Neural cell (in vitro differentiated cells): ENCODE measurements at regions not wholly inside any gene's neighbourhood (a gene's known extent, or its start where the extent isn't known, plus 50 kb on each side); places are given as distances from the start of the nearest gene placed in this dataset.

ENCODE experiments used
- EP300 ChIP-seq: fragments of 450-650 bp; conservative IDR thresholded peaks from 2 replicates; pipeline ENCODE4 v1.6.1; 2014; ENCODE audit warnings: antibody characterized with exemption, mild to moderate bottlenecking, moderate library complexity; ENCODE audit not compliant: poor library complexity, severe bottlenecking
- EZH2 ChIP-seq: fragments of 200-600, 300-800 bp; shearing (Covaris generic), sonication (generic); IDR thresholded peaks from 2 replicates; pipeline ENCODE4 v1.6.1; 2014; ENCODE audit warnings: antibody characterized with exemption, low read length, borderline replicate concordance, mild to moderate bottlenecking; ENCODE audit not compliant: insufficient read depth, poor library complexity, severe bottlenecking
- MXI1 ChIP-seq: fragments of 450-650 bp; conservative IDR thresholded peaks from 2 replicates; pipeline ENCODE4 v1.6.1; 2014; ENCODE audit warnings: antibody characterized with exemption, mild to moderate bottlenecking; ENCODE audit not compliant: poor library complexity, severe bottlenecking
- POLR2AphosphoS5 ChIP-seq: IDR thresholded peaks from 2 replicates; pipeline ENCODE4 v1.6.1; 2012
- RAD21 ChIP-seq: fragments of 450-650 bp; conservative IDR thresholded peaks from 2 replicates; pipeline ENCODE4 v1.6.1; 2014; ENCODE audit warnings: antibody characterized with exemption, mild to moderate bottlenecking, moderate library complexity
- TAF1 ChIP-seq: IDR thresholded peaks from 2 replicates; pipeline ENCODE4 v1.6.1; 2012; ENCODE audit warnings: low read depth
- TF ChIP-seq, protein P1 (sequence below): fragments of 450-650 bp; IDR thresholded peaks from 2 replicates; pipeline ENCODE4 v1.5.1; 2014; ENCODE audit warnings: antibody characterized with exemption, mild to moderate bottlenecking, moderate library complexity; ENCODE audit not compliant: poor library complexity, severe bottlenecking
- TF ChIP-seq, protein P2 (sequence below): IDR thresholded peaks from 2 replicates; pipeline ENCODE4 v1.6.1; 2012; ENCODE audit warnings: borderline replicate concordance

DNA sequence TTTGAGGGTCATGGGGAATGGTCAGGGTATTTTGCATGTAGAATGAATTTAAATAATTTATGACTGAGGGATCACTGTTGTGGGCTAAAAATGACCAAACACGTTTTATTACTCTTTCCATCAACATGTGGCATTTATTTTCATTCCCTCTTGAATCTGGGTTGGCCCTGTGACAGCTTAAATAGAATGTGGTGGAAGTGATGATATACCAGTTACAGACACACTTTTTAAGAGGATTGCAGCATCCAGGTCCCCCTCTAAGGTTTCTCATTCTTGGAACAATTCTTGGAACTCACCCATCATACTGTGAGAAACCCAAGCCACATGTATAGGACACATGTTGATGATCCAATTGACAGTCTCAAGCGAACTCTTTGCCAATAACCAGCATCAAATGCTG lies 272.4 kb downstream of the ETV1 start:
- TF ChIP-seq, protein P1, sequence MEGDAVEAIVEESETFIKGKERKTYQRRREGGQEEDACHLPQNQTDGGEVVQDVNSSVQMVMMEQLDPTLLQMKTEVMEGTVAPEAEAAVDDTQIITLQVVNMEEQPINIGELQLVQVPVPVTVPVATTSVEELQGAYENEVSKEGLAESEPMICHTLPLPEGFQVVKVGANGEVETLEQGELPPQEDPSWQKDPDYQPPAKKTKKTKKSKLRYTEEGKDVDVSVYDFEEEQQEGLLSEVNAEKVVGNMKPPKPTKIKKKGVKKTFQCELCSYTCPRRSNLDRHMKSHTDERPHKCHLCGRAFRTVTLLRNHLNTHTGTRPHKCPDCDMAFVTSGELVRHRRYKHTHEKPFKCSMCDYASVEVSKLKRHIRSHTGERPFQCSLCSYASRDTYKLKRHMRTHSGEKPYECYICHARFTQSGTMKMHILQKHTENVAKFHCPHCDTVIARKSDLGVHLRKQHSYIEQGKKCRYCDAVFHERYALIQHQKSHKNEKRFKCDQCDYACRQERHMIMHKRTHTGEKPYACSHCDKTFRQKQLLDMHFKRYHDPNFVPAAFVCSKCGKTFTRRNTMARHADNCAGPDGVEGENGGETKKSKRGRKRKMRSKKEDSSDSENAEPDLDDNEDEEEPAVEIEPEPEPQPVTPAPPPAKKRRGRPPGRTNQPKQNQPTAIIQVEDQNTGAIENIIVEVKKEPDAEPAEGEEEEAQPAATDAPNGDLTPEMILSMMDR: no peak
- TF ChIP-seq POLR2AphosphoS5: no peak
- TF ChIP-seq EP300: no peak
- no peak for TF ChIP-seq EZH2
- TF ChIP-seq TAF1: no peak
- TF ChIP-seq, protein P2, sequence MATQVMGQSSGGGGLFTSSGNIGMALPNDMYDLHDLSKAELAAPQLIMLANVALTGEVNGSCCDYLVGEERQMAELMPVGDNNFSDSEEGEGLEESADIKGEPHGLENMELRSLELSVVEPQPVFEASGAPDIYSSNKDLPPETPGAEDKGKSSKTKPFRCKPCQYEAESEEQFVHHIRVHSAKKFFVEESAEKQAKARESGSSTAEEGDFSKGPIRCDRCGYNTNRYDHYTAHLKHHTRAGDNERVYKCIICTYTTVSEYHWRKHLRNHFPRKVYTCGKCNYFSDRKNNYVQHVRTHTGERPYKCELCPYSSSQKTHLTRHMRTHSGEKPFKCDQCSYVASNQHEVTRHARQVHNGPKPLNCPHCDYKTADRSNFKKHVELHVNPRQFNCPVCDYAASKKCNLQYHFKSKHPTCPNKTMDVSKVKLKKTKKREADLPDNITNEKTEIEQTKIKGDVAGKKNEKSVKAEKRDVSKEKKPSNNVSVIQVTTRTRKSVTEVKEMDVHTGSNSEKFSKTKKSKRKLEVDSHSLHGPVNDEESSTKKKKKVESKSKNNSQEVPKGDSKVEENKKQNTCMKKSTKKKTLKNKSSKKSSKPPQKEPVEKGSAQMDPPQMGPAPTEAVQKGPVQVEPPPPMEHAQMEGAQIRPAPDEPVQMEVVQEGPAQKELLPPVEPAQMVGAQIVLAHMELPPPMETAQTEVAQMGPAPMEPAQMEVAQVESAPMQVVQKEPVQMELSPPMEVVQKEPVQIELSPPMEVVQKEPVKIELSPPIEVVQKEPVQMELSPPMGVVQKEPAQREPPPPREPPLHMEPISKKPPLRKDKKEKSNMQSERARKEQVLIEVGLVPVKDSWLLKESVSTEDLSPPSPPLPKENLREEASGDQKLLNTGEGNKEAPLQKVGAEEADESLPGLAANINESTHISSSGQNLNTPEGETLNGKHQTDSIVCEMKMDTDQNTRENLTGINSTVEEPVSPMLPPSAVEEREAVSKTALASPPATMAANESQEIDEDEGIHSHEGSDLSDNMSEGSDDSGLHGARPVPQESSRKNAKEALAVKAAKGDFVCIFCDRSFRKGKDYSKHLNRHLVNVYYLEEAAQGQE: no peak
- TF ChIP-seq RAD21: no peak
- TF ChIP-seq MXI1: no peak
